ENCODE measurements at regions not wholly inside any gene's neighbourhood (a gene's known extent, or its start where the extent isn't known, plus 50 kb on each side); places are given as distances from the start of the nearest gene placed in this dataset.

- no peak overlapping the region for H3K4me2 ChIP-seq (ENCODE audit: low read length, poor library complexity, severe bottlenecking)
- WGBS: 85% methylated on average over 8 of the region's 8 CpGs
- H4K91ac ChIP-seq (ENCODE audit: low read length): no peak overlapping the region
- H2BK120ac ChIP-seq (ENCODE audit: low read depth, low read length): no peak overlapping the region
- H3K27me3 ChIP-seq (ENCODE audit: control insufficient read depth in 1 of 2, insufficient read depth in 1 of 2, low read length in 2 of 2): no peaks in the 10 kb centered on the region
- no peak overlapping the region for H4K8ac ChIP-seq (ENCODE audit: low read length)
- no peaks in the 10 kb centered on the region for H3K9me3 ChIP-seq (ENCODE audit: control insufficient read depth, low read length)
- H2AK5ac ChIP-seq (ENCODE audit: low read length, severe bottlenecking): no peak overlapping the region
- no peak overlapping the region for H3K9ac ChIP-seq (ENCODE audit: low read length)
- no peak overlapping the region for H3K23ac ChIP-seq (ENCODE audit: low read length in 2 of 2)
- no peak overlapping the region for H2BK15ac ChIP-seq (ENCODE audit: low read depth, poor library complexity, severe bottlenecking)
- no peak overlapping the region for H3K27ac ChIP-seq (ENCODE audit: low read length, poor library complexity, severe bottlenecking)
- no peak overlapping the region for H2BK12ac ChIP-seq (ENCODE audit: low read length in 2 of 2)
- H3K18ac ChIP-seq (ENCODE audit: low read depth in 1 of 2, low read length in 2 of 2): no peak overlapping the region
- no peak overlapping the region for H3K4ac ChIP-seq (ENCODE audit: low read depth in 1 of 2, low read length in 2 of 2)
- H2AFZ ChIP-seq (ENCODE audit: low read depth, low read length): no peak overlapping the region
- peaks cover 8 to 47% of the 10 kb centered on the region in 2 experiments for H3K36me3 ChIP-seq (ENCODE audit: control insufficient read depth in 1 of 2, insufficient read depth in 2 of 2, low read depth in 1 of 2, low read length in 2 of 2)
- H2BK5ac ChIP-seq (ENCODE audit: low read depth, low read length, poor library complexity, severe bottlenecking): no peak overlapping the region
- H3K79me1 ChIP-seq (replicated peaks; ENCODE audit: low read length, poor library complexity, severe bottlenecking): peaks cover 9% of the 10 kb centered on the region
- no peak overlapping the region for H3K4me3 ChIP-seq (ENCODE audit: insufficient read depth in 1 of 2, low read depth in 1 of 2, low read length in 2 of 2)
- no peak overlapping the region for H3K14ac ChIP-seq (ENCODE audit: low read length in 2 of 2)
- peak; percentile 75 for DNase-seq
- H3K4me1 ChIP-seq (ENCODE audit: control insufficient read depth, insufficient read depth, low read depth, low read length): peaks cover 9% of the 10 kb centered on the region
Measured at GRCh38 chr9:110101531-110102161, 106.3 kb downstream of the C9orf152 start.

DNA sequence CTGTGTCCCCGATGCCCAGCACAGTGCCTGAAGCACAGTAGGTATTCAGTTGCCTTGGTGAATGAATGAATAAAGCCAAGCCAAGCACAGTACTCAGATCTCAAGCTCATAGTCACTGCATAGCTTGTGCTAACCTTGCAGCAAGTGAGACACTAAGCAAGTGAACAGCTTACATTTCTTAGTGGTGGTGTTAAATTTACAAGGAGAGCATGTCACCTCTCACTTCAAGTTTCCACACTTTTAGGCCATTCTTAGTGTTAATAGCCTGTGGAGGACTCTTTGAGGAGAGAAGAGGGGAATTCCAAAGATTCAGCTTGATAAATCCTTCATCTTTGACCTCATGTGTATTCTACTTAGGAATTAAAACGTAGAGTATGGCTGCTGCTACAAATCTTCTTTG is 104.7 kb downstream of the C9orf152 start:
- H3K23ac ChIP-seq (ENCODE audit: low read length in 2 of 2): no peak overlapping the region
- no peak overlapping the region for H2BK120ac ChIP-seq (ENCODE audit: low read depth, low read length)
- peaks cover 9% of the 10 kb centered on the region for H3K4me1 ChIP-seq (ENCODE audit: control insufficient read depth, insufficient read depth, low read depth, low read length)
- no peak overlapping the region for H2AK5ac ChIP-seq (ENCODE audit: low read length, severe bottlenecking)
- peaks cover 8 to 44% of the 10 kb centered on the region in 2 experiments for H3K36me3 ChIP-seq (ENCODE audit: control insufficient read depth in 1 of 2, insufficient read depth in 2 of 2, low read depth in 1 of 2, low read length in 2 of 2)
- H4K91ac ChIP-seq (ENCODE audit: low read length): no peak overlapping the region
- H3K18ac ChIP-seq (ENCODE audit: low read depth in 1 of 2, low read length in 2 of 2): no peak overlapping the region
- peak overlapping the region in 1 of 2 experiments; percentile 35 for H3K4ac ChIP-seq (ENCODE audit: low read depth in 1 of 2, low read length in 2 of 2)
- no peak overlapping the region for H3K4me2 ChIP-seq (ENCODE audit: low read length, poor library complexity, severe bottlenecking)
- H3K14ac ChIP-seq (ENCODE audit: low read length in 2 of 2): no peak overlapping the region
- no peak overlapping the region for H3K27ac ChIP-seq (ENCODE audit: low read length, poor library complexity, severe bottlenecking)
- no peak overlapping the region for H3K4me3 ChIP-seq (ENCODE audit: insufficient read depth in 1 of 2, low read depth in 1 of 2, low read length in 2 of 2)
- WGBS: 100% methylated on average over 1 of the region's 2 CpGs
- H3K79me1 ChIP-seq (replicated peaks; ENCODE audit: low read length, poor library complexity, severe bottlenecking): peaks cover 9% of the 10 kb centered on the region
- H3K9me3 ChIP-seq (ENCODE audit: control insufficient read depth, low read length): no peaks in the 10 kb centered on the region
- no peaks in the 10 kb centered on the region for H3K27me3 ChIP-seq (ENCODE audit: control insufficient read depth in 1 of 2, insufficient read depth in 1 of 2, low read length in 2 of 2)
- peak; percentile 58 for DNase-seq
- no peak overlapping the region for H3K9ac ChIP-seq (ENCODE audit: low read length)
- no peak overlapping the region for H4K8ac ChIP-seq (ENCODE audit: low read length)
- no peak overlapping the region for H2AFZ ChIP-seq (ENCODE audit: low read depth, low read length)
- H2BK15ac ChIP-seq (ENCODE audit: low read depth, poor library complexity, severe bottlenecking): no peak overlapping the region
- no peak overlapping the region for H2BK12ac ChIP-seq (ENCODE audit: low read length in 2 of 2)
- no peak overlapping the region for H2BK5ac ChIP-seq (ENCODE audit: low read depth, low read length, poor library complexity, severe bottlenecking)

- H3K9ac ChIP-seq (ENCODE audit: low read length): peak overlapping the region; percentile 30
- peak overlapping the region; percentile 71 for H3K27ac ChIP-seq (ENCODE audit: low read length, poor library complexity, severe bottlenecking)
- no peak overlapping the region for H2BK15ac ChIP-seq (ENCODE audit: low read depth, poor library complexity, severe bottlenecking)
- H2AK5ac ChIP-seq (ENCODE audit: low read length, severe bottlenecking): no peak overlapping the region
- no peak overlapping the region for H2AFZ ChIP-seq (ENCODE audit: low read depth, low read length)
- peaks cover 9% of the 10 kb centered on the region for H3K4me1 ChIP-seq (ENCODE audit: control insufficient read depth, insufficient read depth, low read depth, low read length)
- no peak overlapping the region for H4K91ac ChIP-seq (ENCODE audit: low read length)
- no peak overlapping the region for H3K4me3 ChIP-seq (ENCODE audit: insufficient read depth in 1 of 2, low read depth in 1 of 2, low read length in 2 of 2)
- no peak overlapping the region for H2BK120ac ChIP-seq (ENCODE audit: low read depth, low read length)
- H4K8ac ChIP-seq (ENCODE audit: low read length): no peak overlapping the region
- no peak overlapping the region for H2BK5ac ChIP-seq (ENCODE audit: low read depth, low read length, poor library complexity, severe bottlenecking)
- H3K4me2 ChIP-seq (ENCODE audit: low read length, poor library complexity, severe bottlenecking): peak overlapping the region; percentile 8
- no peak overlapping the region for H3K18ac ChIP-seq (ENCODE audit: low read depth in 1 of 2, low read length in 2 of 2)
- H3K79me1 ChIP-seq (replicated peaks; ENCODE audit: low read length, poor library complexity, severe bottlenecking): peaks cover 11% of the 10 kb centered on the region
- H2BK12ac ChIP-seq (ENCODE audit: low read length in 2 of 2): peak overlapping the region in 1 of 2 experiments; percentile 76
- H3K23ac ChIP-seq (ENCODE audit: low read length in 2 of 2): no peak overlapping the region
- H3K4ac ChIP-seq (ENCODE audit: low read depth in 1 of 2, low read length in 2 of 2): no peak overlapping the region
- 74% methylated on average over 4 of the region's 5 CpGs for WGBS
- no peaks in the 10 kb centered on the region for H3K27me3 ChIP-seq (ENCODE audit: control insufficient read depth in 1 of 2, insufficient read depth in 1 of 2, low read length in 2 of 2)
- no peaks in the 10 kb centered on the region for H3K9me3 ChIP-seq (ENCODE audit: control insufficient read depth, low read length)
- DNase-seq: peak; percentile 70
- peaks cover 8 to 37% of the 10 kb centered on the region in 2 experiments for H3K36me3 ChIP-seq (ENCODE audit: control insufficient read depth in 1 of 2, insufficient read depth in 2 of 2, low read depth in 1 of 2, low read length in 2 of 2)
- H3K14ac ChIP-seq (ENCODE audit: low read length in 2 of 2): no peak overlapping the region
Measured at GRCh38 chr9:110104261-110104809, 103.6 kb downstream of the C9orf152 start.

- Histone ChIP-seq H2BK12ac (ENCODE audit: low read length in 2 of 2) (no peak overlapping the region), H2BK120ac (ENCODE audit: low read depth, low read length) (no peak overlapping the region), H2BK5ac (ENCODE audit: low read depth, low read length, poor library complexity, severe bottlenecking) (no peak overlapping the region), H3K9me3 (ENCODE audit: control insufficient read depth, low read length) (no peaks in the 10 kb centered on the region), H4K8ac (ENCODE audit: low read length) (no peak overlapping the region), H3K36me3 (ENCODE audit: control insufficient read depth in 1 of 2, insufficient read depth in 2 of 2, low read depth in 1 of 2, low read length in 2 of 2) (peaks cover 8 to 37% of the 10 kb centered on the region in 2 experiments), H3K79me1 (replicated peaks; ENCODE audit: low read length, poor library complexity, severe bottlenecking) (peaks cover 11% of the 10 kb centered on the region), H3K27ac (ENCODE audit: low read length, poor library complexity, severe bottlenecking) (peak overlapping the region; percentile 71), H3K4me3 (ENCODE audit: insufficient read depth in 1 of 2, low read depth in 1 of 2, low read length in 2 of 2) (no peak overlapping the region), H3K9ac (ENCODE audit: low read length) (peak overlapping the region; percentile 60), H3K4me1 (ENCODE audit: control insufficient read depth, insufficient read depth, low read depth, low read length) (peaks cover 9% of the 10 kb centered on the region), H4K91ac (ENCODE audit: low read length) (no peak overlapping the region), H3K23ac (ENCODE audit: low read length in 2 of 2) (no peak overlapping the region), H2BK15ac (ENCODE audit: low read depth, poor library complexity, severe bottlenecking) (no peak overlapping the region), H3K4me2 (ENCODE audit: low read length, poor library complexity, severe bottlenecking) (no peak overlapping the region), H2AK5ac (ENCODE audit: low read length, severe bottlenecking) (no peak overlapping the region), H3K14ac (ENCODE audit: low read length in 2 of 2) (no peak overlapping the region), H3K18ac (ENCODE audit: low read depth in 1 of 2, low read length in 2 of 2) (no peak overlapping the region), H3K4ac (ENCODE audit: low read depth in 1 of 2, low read length in 2 of 2) (no peak overlapping the region), H3K27me3 (ENCODE audit: control insufficient read depth in 1 of 2, insufficient read depth in 1 of 2, low read length in 2 of 2) (no peaks in the 10 kb centered on the region), H2AFZ (ENCODE audit: low read depth, low read length) (no peak overlapping the region)
- WGBS: 75% methylated on average over 1 of the region's 2 CpGs
- DNase-seq: peak; percentile 94
Measured at GRCh38 chr9:110105107-110105506, 102.9 kb downstream of the C9orf152 start.
